HEK293T (cell line): ENCODE measurements at regions not wholly inside any gene's neighbourhood (a gene's known extent, or its start where the extent isn't known, plus 50 kb on each side); places are given as distances from the start of the nearest gene placed in this dataset.

Experiments used
- CTCF ChIA-PET: fragments of 350-600 bp; formaldehyde crosslinking; extraction: SDS; loops from one replicate; lab custom pipeline; 2021; ENCODE audit warnings: antibody characterized with exemption, inconsistent platforms; lab: Yijun Ruan, JAX
- POLR2A ChIA-PET: fragments of 350-600 bp; formaldehyde crosslinking; extraction: SDS; loops from one replicate; lab custom pipeline; 2020; ENCODE audit warnings: antibody characterized with exemption, inconsistent platforms; lab: Yijun Ruan, JAX
- DNase-seq: peaks from one replicate; pipeline ENCODE4 v3.0.0; 2012; ENCODE audit warnings: mixed read lengths; ENCODE audit errors: extremely low spot score
- ARNT ChIP-seq: fragments of 450-650 bp; IDR thresholded peaks from 2 replicates; pipeline ENCODE4 v1.6.1; 2017; ENCODE audit warnings: mild to moderate bottlenecking
- BHLHE40 ChIP-seq: fragments of 450-650 bp; IDR thresholded peaks from 2 replicates; pipeline ENCODE4 v1.6.1; 2016; ENCODE audit warnings: mild to moderate bottlenecking, moderate library complexity, borderline replicate concordance
- CTBP1 ChIP-seq: fragments of 450-650 bp; IDR thresholded peaks from 2 replicates; pipeline ENCODE4 v1.6.1; 2016; ENCODE audit warnings: borderline replicate concordance
- ELF4 ChIP-seq: fragments of 450-650 bp; IDR thresholded peaks from 2 replicates; pipeline ENCODE4 v1.6.1; 2017; ENCODE audit warnings: antibody characterized with exemption
- FOXA1 ChIP-seq: fragments of 450-650 bp; IDR thresholded peaks from 2 replicates; pipeline ENCODE4 v1.6.1; 2016; ENCODE audit warnings: mild to moderate bottlenecking
- FOXK2 ChIP-seq: fragments of 450-650 bp; IDR thresholded peaks from 2 replicates; pipeline ENCODE4 v1.6.1; 2016; ENCODE audit warnings: mild to moderate bottlenecking
- FOXM1 ChIP-seq: fragments of 450-650 bp; IDR thresholded peaks from 2 replicates; pipeline ENCODE4 v1.6.1; 2017; ENCODE audit warnings: mild to moderate bottlenecking, borderline replicate concordance
- HDGF ChIP-seq: fragments of 450-650 bp; IDR thresholded peaks from 2 replicates; pipeline ENCODE4 v1.6.1; 2017; ENCODE audit warnings: antibody characterized with exemption, borderline replicate concordance
- L3MBTL2 ChIP-seq: fragments of 450-650 bp; conservative IDR thresholded peaks from 2 replicates; pipeline ENCODE4 v1.6.1; 2016; ENCODE audit warnings: mild to moderate bottlenecking
- LEF1 ChIP-seq: fragments of 450-650 bp; IDR thresholded peaks from 2 replicates; pipeline ENCODE4 v1.6.1; 2017; ENCODE audit warnings: mild to moderate bottlenecking, borderline replicate concordance
- NFRKB ChIP-seq: fragments of 450-650 bp; IDR thresholded peaks from 2 replicates; pipeline ENCODE4 v1.6.1; 2016; ENCODE audit warnings: mild to moderate bottlenecking, moderate library complexity
- SP1 ChIP-seq: fragments of 450-650 bp; IDR thresholded peaks from 2 replicates; pipeline ENCODE4 v1.6.1; 2017
- SUZ12 ChIP-seq: fragments of 450-650 bp; IDR thresholded peaks from 2 replicates; pipeline ENCODE4 v1.6.1; 2016; ENCODE audit warnings: mild to moderate bottlenecking
- TARDBP ChIP-seq: fragments of 450-650 bp; IDR thresholded peaks from 2 replicates; pipeline ENCODE4 v1.6.1; 2016
- ZNF384 ChIP-seq: fragments of 450-650 bp; IDR thresholded peaks from 2 replicates; pipeline ENCODE4 v1.6.1; 2016
- TF ChIP-seq, protein P1 (sequence below): fragments of 450-650 bp; IDR thresholded peaks from 2 replicates; pipeline ENCODE4 v1.6.1; 2016

DNA sequence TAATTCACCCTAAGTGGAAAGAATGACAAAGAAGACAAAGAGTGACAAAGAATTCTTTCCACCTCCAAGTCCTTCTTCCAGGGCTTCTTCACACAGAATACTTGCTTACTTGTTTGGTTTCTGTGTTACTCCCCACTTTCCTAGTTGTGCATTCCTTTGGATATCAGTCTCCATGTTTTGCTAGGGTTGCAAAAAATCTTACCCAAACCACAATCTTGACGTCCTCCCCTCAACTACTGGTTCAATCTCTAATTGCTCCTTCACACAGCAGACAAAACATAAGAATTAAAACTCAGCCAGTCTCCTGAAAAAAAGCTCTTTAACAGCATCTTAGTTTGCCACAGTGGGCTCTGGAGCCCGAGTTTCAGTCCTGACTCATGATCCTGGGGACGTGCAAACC lies 297.6 kb upstream of the CHRNA7 start:
- ChIA-PET CTCF (no interaction called here), POLR2A (no interaction called here)
- no peak for DNase-seq
- no peak for TF ChIP-seq ARNT
- no peak for TF ChIP-seq NFRKB
- no peak for TF ChIP-seq FOXM1
- no peak for TF ChIP-seq LEF1
- TF ChIP-seq FOXK2: no peak
- TF ChIP-seq TARDBP: no peak
- TF ChIP-seq, protein P1, sequence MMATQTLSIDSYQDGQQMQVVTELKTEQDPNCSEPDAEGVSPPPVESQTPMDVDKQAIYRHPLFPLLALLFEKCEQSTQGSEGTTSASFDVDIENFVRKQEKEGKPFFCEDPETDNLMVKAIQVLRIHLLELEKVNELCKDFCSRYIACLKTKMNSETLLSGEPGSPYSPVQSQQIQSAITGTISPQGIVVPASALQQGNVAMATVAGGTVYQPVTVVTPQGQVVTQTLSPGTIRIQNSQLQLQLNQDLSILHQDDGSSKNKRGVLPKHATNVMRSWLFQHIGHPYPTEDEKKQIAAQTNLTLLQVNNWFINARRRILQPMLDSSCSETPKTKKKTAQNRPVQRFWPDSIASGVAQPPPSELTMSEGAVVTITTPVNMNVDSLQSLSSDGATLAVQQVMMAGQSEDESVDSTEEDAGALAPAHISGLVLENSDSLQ: no peak
- TF ChIP-seq SP1: no peak
- no peak for TF ChIP-seq ZNF384
- TF ChIP-seq ELF4: no peak
- TF ChIP-seq HDGF: no peak

DNA sequence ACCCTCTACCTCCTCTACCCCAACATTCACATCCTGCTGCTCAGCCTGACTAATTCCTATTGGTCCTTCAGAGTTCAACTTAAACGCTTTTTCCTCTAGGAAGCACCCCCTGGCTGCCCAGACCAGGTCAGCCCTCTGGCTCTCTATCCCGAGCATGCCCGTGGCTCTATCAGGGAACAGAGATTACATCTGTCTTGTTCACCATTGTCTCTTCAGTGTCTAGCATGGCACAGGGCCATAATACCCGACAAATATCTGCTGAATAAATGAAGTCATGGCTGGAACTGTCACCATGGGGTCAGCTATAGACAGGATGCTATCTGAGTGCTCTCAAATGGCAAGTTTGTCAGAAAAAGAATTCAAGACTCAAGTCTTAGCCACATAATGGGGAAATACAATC lies 296.9 kb upstream of the CHRNA7 start:
- POLR2A ChIA-PET: no interaction called here
- no peak for DNase-seq
- TF ChIP-seq FOXK2 (no peak), FOXA1 (no peak), NFRKB (no peak), FOXM1 (no peak), ZNF384 (no peak), SUZ12 (no peak), TARDBP (no peak), BHLHE40 (no peak), CTBP1 (no peak), ARNT (no peak), L3MBTL2 (no peak), LEF1 (no peak), SP1 (no peak)
- TF ChIP-seq, protein P1: no peak
- CTCF ChIA-PET: no interaction called here

DNA sequence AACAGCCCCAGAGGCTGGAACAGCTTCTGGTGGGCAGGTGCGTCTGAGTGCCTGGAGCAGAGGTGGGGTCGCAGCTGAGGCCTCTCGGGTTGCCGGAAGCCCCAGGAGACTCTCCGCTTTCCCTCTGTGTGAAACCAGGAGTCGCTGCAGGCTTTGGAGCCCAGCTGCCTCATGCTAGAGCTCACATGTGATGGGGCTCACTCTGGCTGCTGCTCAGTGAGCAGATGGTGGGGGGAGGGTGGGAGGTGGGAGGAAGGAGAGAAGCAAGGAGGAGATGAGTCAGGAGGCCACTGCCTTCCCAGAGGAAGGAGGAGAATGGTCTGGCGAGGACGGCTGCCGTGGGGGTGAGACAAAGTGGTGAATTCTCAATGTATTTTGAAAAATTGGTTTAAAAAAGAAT lies 290.1 kb upstream of the CHRNA7 start:
- DNase-seq: no peak
- ChIA-PET POLR2A (no interaction called here), CTCF (no interaction called here)
- TF ChIP-seq FOXK2 (no peak), ARNT (no peak), BHLHE40 (no peak), NFRKB (no peak), FOXA1 (no peak), ZNF384 (no peak), HDGF (no peak), LEF1 (no peak), ELF4 (no peak)

DNA sequence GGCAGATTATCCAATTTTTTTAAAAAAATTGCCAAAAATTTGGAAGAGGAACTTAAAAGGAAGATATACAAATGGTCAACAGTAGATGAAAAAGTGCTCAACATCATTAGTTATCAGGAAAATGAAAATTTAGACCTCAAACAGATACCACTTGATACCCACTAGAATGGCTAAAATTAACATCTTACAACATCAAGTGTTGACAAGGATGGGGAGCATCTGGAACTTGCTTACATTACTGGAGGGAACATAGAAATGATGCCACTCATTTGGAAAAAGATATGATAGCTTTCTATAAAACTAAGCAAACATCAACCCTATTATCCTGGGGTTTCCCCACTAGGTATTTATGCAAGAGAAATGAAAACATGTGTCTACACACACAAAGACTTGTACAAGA lies 284.5 kb upstream of the CHRNA7 start:
- TF ChIP-seq FOXK2: no peak
- no peak for TF ChIP-seq ELF4
- TF ChIP-seq, protein P1: no peak
- no peak for TF ChIP-seq NFRKB
- TF ChIP-seq ARNT: no peak
- TF ChIP-seq CTBP1: no peak
- no peak for TF ChIP-seq TARDBP
- no peak for TF ChIP-seq SP1
- no peak for TF ChIP-seq HDGF
- no peak for TF ChIP-seq LEF1
- TF ChIP-seq FOXA1: no peak
- no peak for TF ChIP-seq ZNF384
- no peak for TF ChIP-seq SUZ12
- TF ChIP-seq FOXM1: no peak
- no peak for TF ChIP-seq L3MBTL2
- no peak for TF ChIP-seq BHLHE40
- ChIA-PET POLR2A (no interaction called here), CTCF (no interaction called here)
- no peak for DNase-seq

DNA sequence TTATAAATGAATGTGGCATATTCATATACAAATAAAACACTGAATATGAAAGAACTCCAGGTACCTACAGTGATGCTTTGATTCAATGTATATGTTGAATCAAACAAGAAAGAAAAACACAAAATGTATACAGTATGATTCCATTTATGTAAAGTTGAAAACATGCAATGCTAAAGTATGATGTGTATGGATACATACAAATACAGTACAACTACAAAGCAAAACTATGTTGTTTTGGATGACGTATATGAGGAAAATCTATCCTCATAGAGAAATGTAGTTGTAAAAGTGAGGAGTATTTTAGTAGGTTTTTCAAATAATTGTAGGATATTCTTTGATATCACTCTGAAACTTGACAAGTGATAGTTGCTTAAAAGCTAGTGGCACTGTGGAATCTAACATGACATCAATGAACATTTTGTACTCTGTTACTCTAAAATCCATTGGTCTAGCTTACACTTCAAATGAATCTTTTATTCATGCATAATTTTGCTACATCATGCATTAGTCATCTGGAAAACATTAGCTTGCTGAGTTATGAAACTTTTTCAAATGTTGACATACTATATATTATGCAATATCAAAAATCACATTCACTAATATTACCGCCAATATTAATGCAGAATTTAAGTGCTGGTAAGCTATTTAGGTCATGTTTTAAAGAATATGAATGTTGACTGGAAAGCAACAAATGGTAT lies 278.1 kb upstream of the CHRNA7 start:
- DNase-seq: no peak
- TF ChIP-seq, protein P1: no peak
- TF ChIP-seq FOXM1 (no peak), ZNF384 (no peak), BHLHE40 (no peak), FOXA1 (no peak), L3MBTL2 (no peak), ELF4 (no peak), NFRKB (no peak), FOXK2 (no peak), SP1 (no peak), ARNT (no peak), HDGF (no peak), SUZ12 (no peak), CTBP1 (no peak)

DNA sequence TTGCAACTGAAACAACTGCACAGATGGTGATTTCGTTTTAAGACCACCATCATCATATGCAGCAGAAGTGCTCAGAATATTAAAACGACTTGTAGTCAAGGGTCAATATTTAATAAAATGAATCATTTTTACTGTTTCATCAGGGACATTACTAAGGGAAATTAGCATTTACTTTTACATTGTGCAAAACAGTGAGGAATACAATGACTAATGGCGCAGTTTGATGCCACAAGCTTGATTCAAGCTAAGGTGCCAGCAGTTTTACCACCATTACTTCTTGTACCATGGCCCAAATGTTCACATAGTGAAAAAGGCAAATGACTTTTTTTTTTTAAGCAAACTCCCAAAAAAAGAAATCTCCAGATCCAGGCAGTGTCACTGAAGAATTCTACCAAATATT lies 277.4 kb upstream of the CHRNA7 start:
- no peak for TF ChIP-seq LEF1
- no peak for TF ChIP-seq HDGF
- TF ChIP-seq, protein P1: no peak
- no peak for TF ChIP-seq ZNF384
- no peak for TF ChIP-seq NFRKB
- TF ChIP-seq FOXA1: no peak
- TF ChIP-seq SP1: no peak
- no peak for TF ChIP-seq FOXM1
- TF ChIP-seq L3MBTL2: no peak
- no peak for TF ChIP-seq TARDBP
- no peak for TF ChIP-seq FOXK2
- no peak for TF ChIP-seq ELF4
- no peak for TF ChIP-seq CTBP1
- no peak for TF ChIP-seq SUZ12
- no peak for TF ChIP-seq ARNT
- no peak for TF ChIP-seq BHLHE40
- ChIA-PET CTCF (no interaction called here), POLR2A (no interaction called here)
- DNase-seq: no peak

More for the DNA sequence above, 278.1 kb upstream of the CHRNA7 start:
- ChIA-PET POLR2A (no interaction called here), CTCF (no interaction called here)
